Tibial nerve (tissue), 3 donors: ENCODE measurements at regions not wholly inside any gene's neighbourhood (a gene's known extent, or its start where the extent isn't known, plus 50 kb on each side); places are given as distances from the start of the nearest gene placed in this dataset.

Experiments used
- EP300 ChIP-seq, 2 donors: sonication (generic); formaldehyde crosslinking; IDR thresholded peaks; one replicate each; pipeline ENCODE4 v1.6.1; 2017; ENCODE audit warnings: antibody characterized with exemption in 2 of 2, mild to moderate bottlenecking in 1 of 2
- POLR2A ChIP-seq, 2 donors: fragments of 450-650 bp; IDR thresholded peaks; one replicate each; pipeline ENCODE4 v1.6.1; 2017; ENCODE audit warnings: antibody characterized with exemption in 2 of 2, mild to moderate bottlenecking in 2 of 2, moderate library complexity in 2 of 2

DNA sequence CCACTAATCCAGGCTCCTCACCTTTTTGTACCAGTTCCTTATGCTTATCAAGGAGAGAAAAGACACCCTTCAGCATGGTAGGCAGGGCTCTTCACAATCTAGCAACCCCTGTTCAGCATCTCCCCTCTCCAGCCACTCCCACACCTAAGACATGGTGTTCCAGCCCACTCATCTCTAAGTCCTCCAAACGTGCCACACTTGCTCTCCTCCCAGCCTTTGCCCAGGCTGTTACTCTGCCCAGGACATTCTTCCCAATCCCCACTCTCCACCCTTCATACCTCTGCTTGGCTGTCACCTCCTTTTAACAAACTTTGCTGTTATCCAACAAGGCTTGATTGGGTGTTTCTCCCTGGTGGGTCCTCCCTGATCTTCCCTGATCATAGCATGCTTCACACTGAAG, 270.6 kb upstream of the CHAC2 start:
- TF ChIP-seq POLR2A (IDR thresholded peaks at IDR 0.05): no peak
- TF ChIP-seq EP300 (IDR thresholded peaks at IDR 0.05): no peak
